ENCODE measurements at regions not wholly inside any gene's neighbourhood (a gene's known extent, or its start where the extent isn't known, plus 50 kb on each side); places are given as distances from the start of the nearest gene placed in this dataset.

DNA sequence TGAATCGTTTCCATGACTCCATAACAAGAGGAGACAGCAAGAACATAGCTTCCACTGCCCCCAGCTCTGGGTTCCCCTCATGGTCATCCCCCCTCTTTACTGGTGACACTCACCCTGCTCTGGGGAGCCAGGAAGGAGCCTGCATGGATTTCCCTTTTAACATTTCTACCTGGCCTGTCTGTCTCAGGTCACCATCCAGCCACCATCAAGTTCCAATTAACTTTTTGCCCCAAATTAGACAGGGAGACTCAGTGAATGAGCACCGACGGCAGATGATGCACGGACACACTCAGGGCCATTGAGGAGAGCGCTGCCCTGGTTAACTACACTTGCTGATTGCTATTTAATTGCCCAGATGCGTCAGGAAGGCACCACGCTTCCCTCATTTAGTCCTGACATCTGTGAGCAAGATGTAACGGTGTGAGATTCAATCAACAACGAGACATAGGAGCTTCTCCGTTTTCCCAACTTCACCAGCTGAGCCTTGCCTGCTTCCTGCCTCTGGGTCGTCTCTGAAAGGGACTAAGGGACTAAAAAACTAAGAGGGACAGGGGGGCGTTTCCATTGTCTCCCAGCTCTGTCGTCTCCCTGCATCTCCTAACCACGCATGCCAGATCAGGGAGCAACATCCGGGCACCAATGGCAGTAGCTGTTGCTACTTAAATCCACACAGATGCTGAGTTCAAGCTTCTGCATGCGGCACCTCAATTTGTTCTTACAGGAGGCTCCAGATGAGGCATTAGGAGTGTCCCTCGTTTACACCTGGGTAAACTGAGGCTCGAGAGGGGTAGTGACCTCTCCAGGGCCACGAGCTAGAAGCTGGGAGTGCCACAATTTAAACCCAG, 426.7 kb downstream of the NPHP4 start:
- TF ChIP-seq, protein P1, sequence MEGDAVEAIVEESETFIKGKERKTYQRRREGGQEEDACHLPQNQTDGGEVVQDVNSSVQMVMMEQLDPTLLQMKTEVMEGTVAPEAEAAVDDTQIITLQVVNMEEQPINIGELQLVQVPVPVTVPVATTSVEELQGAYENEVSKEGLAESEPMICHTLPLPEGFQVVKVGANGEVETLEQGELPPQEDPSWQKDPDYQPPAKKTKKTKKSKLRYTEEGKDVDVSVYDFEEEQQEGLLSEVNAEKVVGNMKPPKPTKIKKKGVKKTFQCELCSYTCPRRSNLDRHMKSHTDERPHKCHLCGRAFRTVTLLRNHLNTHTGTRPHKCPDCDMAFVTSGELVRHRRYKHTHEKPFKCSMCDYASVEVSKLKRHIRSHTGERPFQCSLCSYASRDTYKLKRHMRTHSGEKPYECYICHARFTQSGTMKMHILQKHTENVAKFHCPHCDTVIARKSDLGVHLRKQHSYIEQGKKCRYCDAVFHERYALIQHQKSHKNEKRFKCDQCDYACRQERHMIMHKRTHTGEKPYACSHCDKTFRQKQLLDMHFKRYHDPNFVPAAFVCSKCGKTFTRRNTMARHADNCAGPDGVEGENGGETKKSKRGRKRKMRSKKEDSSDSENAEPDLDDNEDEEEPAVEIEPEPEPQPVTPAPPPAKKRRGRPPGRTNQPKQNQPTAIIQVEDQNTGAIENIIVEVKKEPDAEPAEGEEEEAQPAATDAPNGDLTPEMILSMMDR (IDR thresholded peaks at IDR 0.05): no peak
- TF ChIP-seq EP300 (IDR thresholded peaks at IDR 0.05; ENCODE audit: low read depth): no peak
- TF ChIP-seq POLR2A (IDR thresholded peaks at IDR 0.05): no peak
- no peak for TF ChIP-seq POLR2AphosphoS5 (IDR thresholded peaks at IDR 0.05)
- in situ Hi-C loops (cut with MboI; ENCODE audit: low pct_ligation_motif_present in 1 of 4, low pct_unique_long_range_greater_than_20kb in 1 of 4, low sequenced_read_pairs in 3 of 4): no loop called here
- H3K4me1 ChIP-seq: no peaks in the 10 kb centered on the region
- intact Hi-C loops (cut with DNase I; ENCODE audit: low total_unique reads): no loop called here
- WGBS, 2 donors (ENCODE audit: low coverage in 1 of 2): 54 to 69% methylated on average over 5 to 19 of the region's 19 CpGs
- no peaks in the 10 kb centered on the region for H3K27me3 ChIP-seq
- H3K9me3 ChIP-seq: peaks cover 0 to 7% of the 10 kb centered on the region in 2 donors
- H3K4me3 ChIP-seq: no peak overlapping the region
- no peak for DNase-seq
- H3K27ac ChIP-seq: no peak overlapping the region
- no peaks in the 10 kb centered on the region for H3K36me3 ChIP-seq

- 70 to 83% methylated on average over 1 to 10 of the region's 10 CpGs for WGBS, 2 donors (ENCODE audit: low coverage in 1 of 2)
- intact Hi-C loops (cut with DNase I; ENCODE audit: low total_unique reads): no loop called here
- in situ Hi-C loops (cut with MboI; ENCODE audit: low pct_ligation_motif_present in 1 of 4, low pct_unique_long_range_greater_than_20kb in 1 of 4, low sequenced_read_pairs in 3 of 4): no loop called here
- H3K9me3 ChIP-seq: peaks cover 0 to 3% of the 10 kb centered on the region in 2 donors
- no peak overlapping the region for H3K4me3 ChIP-seq
- no peak for DNase-seq
- no peak overlapping the region for H3K27ac ChIP-seq
- no peaks in the 10 kb centered on the region for H3K36me3 ChIP-seq
- TF ChIP-seq POLR2AphosphoS5 (IDR thresholded peaks at IDR 0.05) (no peak), POLR2A (IDR thresholded peaks at IDR 0.05) (no peak)
- TF ChIP-seq, protein P1 (IDR thresholded peaks at IDR 0.05): no peak
- no peaks in the 10 kb centered on the region for H3K27me3 ChIP-seq
- no peaks in the 10 kb centered on the region for H3K4me1 ChIP-seq
Measured at GRCh38 chr1:5564578-5565257, 427.5 kb downstream of the NPHP4 start.

GRCh38 chr1:5563861-5564577, 428.2 kb downstream of the NPHP4 start:
- H3K36me3 ChIP-seq: no peaks in the 10 kb centered on the region
- H3K9me3 ChIP-seq: no peaks in the 10 kb centered on the region
- no peak overlapping the region for H3K27ac ChIP-seq
- in situ Hi-C loops (cut with MboI; ENCODE audit: low pct_ligation_motif_present in 1 of 4, low pct_unique_long_range_greater_than_20kb in 1 of 4, low sequenced_read_pairs in 3 of 4): no loop called here
- 78% methylated on average over 7 to 14 of the region's 14 CpGs for WGBS, 2 donors (ENCODE audit: low coverage in 1 of 2)
- intact Hi-C loops (cut with DNase I; ENCODE audit: low total_unique reads): no loop called here
- no peak for DNase-seq
- H3K4me3 ChIP-seq: no peak overlapping the region
- H3K4me1 ChIP-seq: no peaks in the 10 kb centered on the region
- H3K27me3 ChIP-seq: no peaks in the 10 kb centered on the region
- TF ChIP-seq POLR2AphosphoS5 (IDR thresholded peaks at IDR 0.05) (no peak), POLR2A (IDR thresholded peaks at IDR 0.05) (no peak), EP300 (IDR thresholded peaks at IDR 0.05; ENCODE audit: low read depth) (no peak)
- TF ChIP-seq, protein P1 (IDR thresholded peaks at IDR 0.05): no peak

DNA sequence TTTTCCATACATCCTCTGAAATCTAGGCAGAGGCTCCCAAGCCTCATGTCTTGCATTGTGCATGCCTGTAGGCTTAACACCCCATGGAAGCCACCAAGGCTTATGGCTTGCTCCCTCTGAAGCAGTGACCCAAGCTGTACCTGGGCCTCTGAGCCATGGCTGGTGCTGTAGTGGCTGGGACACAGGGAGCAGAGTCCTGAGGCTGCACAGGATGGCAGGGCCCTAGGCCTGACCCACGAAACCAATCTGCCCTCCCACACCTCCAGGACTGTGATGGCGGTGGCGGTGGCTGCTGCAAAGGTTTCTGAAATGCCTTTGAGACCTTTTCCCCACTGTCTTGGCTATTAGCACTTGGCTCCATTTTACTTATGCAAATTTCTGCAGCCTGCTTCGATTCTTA, 429.5 kb downstream of the NPHP4 start:
- Histone ChIP-seq H3K36me3 (no peaks in the 10 kb centered on the region), H3K9me3 (peaks cover 5 to 8% of the 10 kb centered on the region in 2 donors), H3K27me3 (no peaks in the 10 kb centered on the region), H3K4me3 (no peak overlapping the region), H3K27ac (no peak overlapping the region), H3K4me1 (no peaks in the 10 kb centered on the region)
- DNase-seq: no peak
- intact Hi-C loops (cut with DNase I; ENCODE audit: low total_unique reads) (no loop called here), in situ Hi-C loops (cut with MboI; ENCODE audit: low pct_ligation_motif_present in 1 of 4, low pct_unique_long_range_greater_than_20kb in 1 of 4, low sequenced_read_pairs in 3 of 4) (no loop called here)
- 59% methylated on average over 4 of the region's 4 CpGs; no CpG with 5 or more reads in 1 of the 2 donors for WGBS, 2 donors (ENCODE audit: low coverage in 1 of 2)
- TF ChIP-seq, protein P1 (IDR thresholded peaks at IDR 0.05): no peak
- TF ChIP-seq POLR2A (IDR thresholded peaks at IDR 0.05) (no peak), EP300 (IDR thresholded peaks at IDR 0.05; ENCODE audit: low read depth) (no peak), POLR2AphosphoS5 (IDR thresholded peaks at IDR 0.05) (no peak)
